H9 (cell line): ENCODE measurements at regions not wholly inside any gene's neighbourhood (a gene's known extent, or its start where the extent isn't known, plus 50 kb on each side); places are given as distances from the start of the nearest gene placed in this dataset.

ENCODE experiments used
- DNase-seq: peaks from one replicate; pipeline ENCODE4 v3.0.0-alpha.2; 2017
- H2AFZ ChIP-seq: one replicate; pipeline ENCODE4 v1.6.1; 2013; ENCODE audit warnings: mild to moderate bottlenecking, low read length, control low read depth, moderate library complexity
- H2AK5ac ChIP-seq: 2 replicates; pipeline ENCODE4 v1.6.1; 2013; ENCODE audit warnings: low read length, control low read depth, mixed read lengths; ENCODE audit not compliant: insufficient read length
- H2BK120ac ChIP-seq: one replicate; pipeline ENCODE4 v1.6.1; 2013; ENCODE audit warnings: low read depth, mild to moderate bottlenecking, low read length, control low read depth, inconsistent platforms; ENCODE audit not compliant: poor library complexity, severe bottlenecking
- H2BK12ac ChIP-seq: 2 replicates; pipeline ENCODE4 v1.6.1; 2013; ENCODE audit warnings: low read length, control low read depth, mixed read lengths, low read depth; ENCODE audit not compliant: insufficient read length
- H2BK15ac ChIP-seq: 2 replicates; pipeline ENCODE4 v1.6.1; 2013; ENCODE audit warnings: low read depth, low read length, control low read depth
- H2BK20ac ChIP-seq: one replicate; pipeline ENCODE4 v1.6.1; 2013; ENCODE audit warnings: low read depth, mild to moderate bottlenecking, low read length, control low read depth, inconsistent platforms; ENCODE audit not compliant: poor library complexity, severe bottlenecking
- H2BK5ac ChIP-seq: 2 replicates; pipeline ENCODE4 v1.6.1; 2013; ENCODE audit warnings: low read length, control low read depth, mixed read lengths; ENCODE audit not compliant: insufficient read length
- H3K14ac ChIP-seq: 2 replicates; pipeline ENCODE4 v1.6.1; 2013; ENCODE audit warnings: low read length, control low read depth; ENCODE audit not compliant: insufficient read depth
- H3K18ac ChIP-seq: 2 replicates; pipeline ENCODE4 v1.6.1; 2013; ENCODE audit warnings: low read depth, mild to moderate bottlenecking, mixed read lengths, low read length, control low read depth; ENCODE audit not compliant: insufficient read length
- H3K23ac ChIP-seq: 2 replicates; pipeline ENCODE4 v1.6.1; 2013; ENCODE audit warnings: low read length, control low read depth, mixed read lengths, low read depth; ENCODE audit not compliant: insufficient read length
- H3K23me2 ChIP-seq: 2 replicates; pipeline ENCODE4 v1.6.1; 2013; ENCODE audit warnings: low read depth, mild to moderate bottlenecking, mixed read lengths, low read length, control low read depth; ENCODE audit not compliant: insufficient read length, poor library complexity, severe bottlenecking
- H3K27ac ChIP-seq: 2 replicates; pipeline ENCODE4 v1.5.1; 2013; ENCODE audit warnings: low read length, control low read depth, mixed read lengths, low read depth; ENCODE audit not compliant: insufficient read length
- H3K27me3 ChIP-seq: 2 replicates; pipeline ENCODE4 v1.6.1; 2013; ENCODE audit warnings: low read length, control low read depth, inconsistent platforms; ENCODE audit not compliant: insufficient read depth
- H3K4ac ChIP-seq: 2 replicates; pipeline ENCODE4 v1.6.1; 2013; ENCODE audit warnings: low read depth, mild to moderate bottlenecking, control low read depth, inconsistent platforms, low read length, moderate library complexity
- H3K4me1 ChIP-seq: 2 replicates; pipeline ENCODE4 v1.6.1; 2013; ENCODE audit warnings: low read length, control low read depth, inconsistent platforms; ENCODE audit not compliant: insufficient read depth
- H3K4me2 ChIP-seq: 2 replicates; pipeline ENCODE4 v1.6.1; 2013; ENCODE audit warnings: low read length, control low read depth, mixed read lengths; ENCODE audit not compliant: insufficient read length, insufficient read depth
- H3K56ac ChIP-seq: 2 replicates; pipeline ENCODE4 v1.6.1; 2013; ENCODE audit warnings: low read depth, mild to moderate bottlenecking, mixed read lengths, low read length, control low read depth; ENCODE audit not compliant: insufficient read length
- H3K79me1 ChIP-seq: 2 replicates; pipeline ENCODE4 v1.6.1; 2013; ENCODE audit warnings: low read depth, mild to moderate bottlenecking, moderate library complexity, low read length, control low read depth, inconsistent platforms; ENCODE audit not compliant: insufficient read depth, poor library complexity, severe bottlenecking
- H3K79me2 ChIP-seq: 2 replicates; pipeline ENCODE4 v1.6.1; 2013; ENCODE audit warnings: low read length, control low read depth, inconsistent platforms; ENCODE audit not compliant: insufficient read depth
- H3K9ac ChIP-seq: 2 replicates; pipeline ENCODE4 v1.6.1; 2013; ENCODE audit warnings: low read length, control low read depth, mixed read lengths; ENCODE audit not compliant: insufficient read length; ENCODE audit errors: extremely low read depth
- H3K9me3 ChIP-seq: one replicate; pipeline ENCODE4 v1.6.1; 2013; ENCODE audit warnings: low read depth, low read length, inconsistent platforms; ENCODE audit not compliant: control insufficient read depth
- H3T11ph ChIP-seq: one replicate; pipeline ENCODE4 v1.6.1; 2013; ENCODE audit warnings: mild to moderate bottlenecking, low read length, control low read depth, inconsistent platforms
- H4K20me1 ChIP-seq: one replicate; pipeline ENCODE4 v1.6.1; 2013; ENCODE audit not compliant: control insufficient read depth, insufficient read length, insufficient read depth
- H4K5ac ChIP-seq: 2 replicates; pipeline ENCODE4 v1.6.1; 2013; ENCODE audit warnings: low read depth, mild to moderate bottlenecking, mixed read lengths, low read length, control low read depth; ENCODE audit not compliant: insufficient read length
- H4K8ac ChIP-seq: replicated peaks from 2 replicates; pipeline ENCODE4 v1.6.1; 2013; ENCODE audit warnings: low read length, control low read depth, mixed read lengths, low read depth; ENCODE audit not compliant: insufficient read length
- H4K91ac ChIP-seq: 2 replicates; pipeline ENCODE4 v1.6.1; 2013; ENCODE audit warnings: low read depth, mild to moderate bottlenecking, moderate library complexity, mixed read lengths, low read length, control low read depth; ENCODE audit not compliant: insufficient read length
- H3K27ac Mint-ChIP-seq, 3 experiments: 2 replicates in 2 of 3; 3 replicates in 1 of 3; pipeline ENCODE4 v1.8.0; 2020 to 2021; ENCODE audit warnings: mixed read lengths in 3 of 3, mild to moderate bottlenecking in 1 of 3, moderate library complexity in 1 of 3
- H3K27me3 Mint-ChIP-seq: 2 replicates; pipeline ENCODE4 v1.8.0; 2021; ENCODE audit warnings: low read depth, mild to moderate bottlenecking, moderate library complexity, mixed read lengths
- H3K36me3 Mint-ChIP-seq, 3 experiments: 2 replicates in 2 of 3; 3 replicates in 1 of 3; pipeline ENCODE4 v1.8.0; 2020 to 2021; ENCODE audit warnings: low read depth in 3 of 3, mixed read lengths in 3 of 3; ENCODE audit not compliant: insufficient read depth in 1 of 3
- H3K4me1 Mint-ChIP-seq, 2 experiments: 2 replicates each; pipeline ENCODE4 v1.8.0; 2020; ENCODE audit warnings: mixed read lengths in 2 of 2
- H3K4me3 Mint-ChIP-seq, 2 experiments: 2 replicates in 1 of 2; 3 replicates in 1 of 2; pipeline ENCODE4 v1.8.0; 2020 to 2021; ENCODE audit warnings: mild to moderate bottlenecking in 2 of 2, mixed read lengths in 2 of 2, moderate library complexity in 1 of 2
- H3K9me3 Mint-ChIP-seq, 2 experiments: 2 replicates in 1 of 2; 3 replicates in 1 of 2; pipeline ENCODE4 v1.8.0; 2020; ENCODE audit warnings: mild to moderate bottlenecking in 2 of 2, mixed read lengths in 2 of 2, moderate library complexity in 1 of 2
- WGBS: extraction: QIAGEN DNeasy Blood & Tissue Kit; methylation state at CpG from one replicate; pipeline ENCODE4 v1.1.7; 2013; ENCODE audit warnings: missing lambda C conversion rate, low lambda C conversion rate, mixed read lengths; ENCODE audit not compliant: insufficient read length; ENCODE audit errors: extremely low coverage; 5-methylcytosine and 5-hydroxymethylcytosine counted together
- TF ChIP-seq, protein P1 (sequence below): fragments of 200-600 bp; sonication (generic); conservative IDR thresholded peaks from 3 replicates; pipeline ENCODE4 v1.8.0; 2021; ENCODE audit warnings: antibody characterized with exemption, mild to moderate bottlenecking

DNA sequence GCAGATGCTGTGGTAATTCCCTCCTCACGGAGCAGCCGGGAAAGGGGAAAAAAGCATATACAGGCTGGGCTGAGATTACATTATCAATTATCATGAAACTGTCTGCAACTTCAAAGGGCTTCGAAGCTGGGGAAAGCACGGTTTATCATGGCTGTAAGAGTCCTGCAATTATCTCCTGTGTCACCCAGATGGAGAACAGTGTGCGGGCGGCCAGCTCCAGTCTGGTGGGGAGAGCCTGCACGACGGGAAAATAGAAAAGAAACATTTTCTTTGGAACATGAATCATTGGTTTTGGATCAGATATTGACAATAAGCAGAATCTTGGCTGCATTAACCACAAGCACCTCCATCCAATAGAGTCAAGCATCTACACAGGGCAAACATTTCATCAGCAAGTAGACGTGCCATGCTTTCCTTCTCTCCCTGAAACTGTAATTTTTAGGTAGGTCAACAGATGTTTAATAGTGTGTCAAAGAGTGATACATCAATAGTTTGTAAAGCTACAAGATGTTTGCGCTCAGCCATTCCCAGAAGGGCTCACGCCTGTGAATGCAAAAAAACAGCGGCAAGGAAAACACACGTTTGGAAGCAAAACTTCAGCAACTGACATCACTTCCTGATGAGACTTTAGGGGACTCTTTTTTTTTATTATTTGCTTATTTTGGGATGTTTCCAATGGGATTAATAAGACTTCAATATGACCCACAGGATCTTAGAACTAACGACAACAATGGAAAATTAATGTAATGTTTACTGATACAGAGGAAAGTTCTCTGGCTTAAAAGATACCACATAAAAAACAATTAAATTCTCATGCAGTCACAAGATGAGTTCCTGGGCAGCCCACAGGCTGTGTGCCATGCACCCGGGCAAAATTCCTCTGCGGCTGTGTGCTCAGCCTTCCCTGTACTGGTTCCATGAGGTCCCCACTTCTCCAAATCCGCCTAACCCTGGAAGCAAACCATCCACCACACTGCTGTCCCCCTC, 111.0 kb upstream of the SALL3 start:
- no peaks in the 10 kb centered on the region; a peak in 1 of 5 replicates for H3K9me3 Mint-ChIP-seq
- no peak overlapping the region for H3K14ac ChIP-seq

More for the DNA sequence above, 111.0 kb upstream of the SALL3 start:
- Mint-ChIP-seq H3K36me3 (no peaks in the 10 kb centered on the region), H3K27ac (no peak overlapping the region; a peak in 1 of 7 replicates), H3K4me1 (0 out of 4 replicates have a peak, but pooled peaks cover 0 to 4% of the 10 kb centered on the region in 2 experiments), H3K27me3 (peaks cover 1% of the 10 kb centered on the region; the same call in 1 of the 2 replicates), H3K4me3 (no peak overlapping the region)
- no peak overlapping the region for H2BK5ac ChIP-seq
- no peak overlapping the region for H3K23ac ChIP-seq
- H2AFZ ChIP-seq = no peak overlapping the region
- no peak overlapping the region for H2BK12ac ChIP-seq
- TF ChIP-seq, protein P1, sequence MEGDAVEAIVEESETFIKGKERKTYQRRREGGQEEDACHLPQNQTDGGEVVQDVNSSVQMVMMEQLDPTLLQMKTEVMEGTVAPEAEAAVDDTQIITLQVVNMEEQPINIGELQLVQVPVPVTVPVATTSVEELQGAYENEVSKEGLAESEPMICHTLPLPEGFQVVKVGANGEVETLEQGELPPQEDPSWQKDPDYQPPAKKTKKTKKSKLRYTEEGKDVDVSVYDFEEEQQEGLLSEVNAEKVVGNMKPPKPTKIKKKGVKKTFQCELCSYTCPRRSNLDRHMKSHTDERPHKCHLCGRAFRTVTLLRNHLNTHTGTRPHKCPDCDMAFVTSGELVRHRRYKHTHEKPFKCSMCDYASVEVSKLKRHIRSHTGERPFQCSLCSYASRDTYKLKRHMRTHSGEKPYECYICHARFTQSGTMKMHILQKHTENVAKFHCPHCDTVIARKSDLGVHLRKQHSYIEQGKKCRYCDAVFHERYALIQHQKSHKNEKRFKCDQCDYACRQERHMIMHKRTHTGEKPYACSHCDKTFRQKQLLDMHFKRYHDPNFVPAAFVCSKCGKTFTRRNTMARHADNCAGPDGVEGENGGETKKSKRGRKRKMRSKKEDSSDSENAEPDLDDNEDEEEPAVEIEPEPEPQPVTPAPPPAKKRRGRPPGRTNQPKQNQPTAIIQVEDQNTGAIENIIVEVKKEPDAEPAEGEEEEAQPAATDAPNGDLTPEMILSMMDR = no peak
- no peaks in the 10 kb centered on the region for H4K20me1 ChIP-seq
- no CpG with 5 or more reads among the region's 17 CpGs for WGBS
- no peak overlapping the region for H4K5ac ChIP-seq
- no peak overlapping the region for H2BK120ac ChIP-seq
- no peaks in the 10 kb centered on the region for H3K79me2 ChIP-seq
- H2BK15ac ChIP-seq = no peak overlapping the region
- no peak overlapping the region for H3K18ac ChIP-seq
- no peak for DNase-seq
- H3K23me2 ChIP-seq = no peaks in the 10 kb centered on the region
- H3K9me3 ChIP-seq = no peaks in the 10 kb centered on the region
- H3K4me2 ChIP-seq = no peak overlapping the region
- no peak overlapping the region for H2BK20ac ChIP-seq
- H3K56ac ChIP-seq = no peak overlapping the region
- H3K27me3 ChIP-seq = no peaks in the 10 kb centered on the region
- no peak overlapping the region for H2AK5ac ChIP-seq
- no peaks in the 10 kb centered on the region for H3K79me1 ChIP-seq
- H4K91ac ChIP-seq = no peak overlapping the region
- H3K9ac ChIP-seq = no peak overlapping the region
- H3K4me1 ChIP-seq = no peaks in the 10 kb centered on the region
- no peak overlapping the region for H3K4ac ChIP-seq
- no peak overlapping the region for H3T11ph ChIP-seq
- H3K27ac ChIP-seq = no peak overlapping the region
- no peak overlapping the region for H4K8ac ChIP-seq
